Small intestine (tissue), 7 donors: ENCODE measurements at regions not wholly inside any gene's neighbourhood (a gene's known extent, or its start where the extent isn't known, plus 50 kb on each side); places are given as distances from the start of the nearest gene placed in this dataset.
A peak's percentile ranks its signal among the peaks of the same experiment; 100 is the strongest.

Experiments used
- DNase-seq, 2 donors: peaks; one replicate each; pipeline versions ENCODE4 v3.0.0 to v3.0.0-alpha.2; 2013
- FAIRE-seq: peaks from 2 replicates; lab custom pipeline; 2012; peaks lifted over from hg19 to GRCh38; lab: Jason Lieb, UNC
- H3K27ac ChIP-seq, 3 donors: one replicate each; pipeline ENCODE4 v1.5.1; 2013; ENCODE audit warnings: low read length in 2 of 3, mild to moderate bottlenecking in 2 of 3, control low read depth in 1 of 3, inconsistent platforms in 1 of 3, low read depth in 1 of 3, moderate library complexity in 1 of 3
- H3K27me3 ChIP-seq, 3 donors: one replicate each; pipeline ENCODE4 v1.6.1; 2013; ENCODE audit warnings: low read length in 3 of 3, inconsistent platforms in 1 of 3; ENCODE audit not compliant: control insufficient read depth in 3 of 3, insufficient read depth in 3 of 3
- H3K36me3 ChIP-seq, 3 donors: one replicate each; pipeline ENCODE4 v1.6.1; 2013; ENCODE audit warnings: low read length in 3 of 3, inconsistent platforms in 1 of 3, low read depth in 1 of 3, mild to moderate bottlenecking in 1 of 3, moderate library complexity in 1 of 3; ENCODE audit not compliant: control insufficient read depth in 3 of 3, insufficient read depth in 2 of 3
- H3K4me1 ChIP-seq, 3 donors: one replicate each; pipeline ENCODE4 v1.6.1; 2013; ENCODE audit warnings: low read length in 2 of 3, inconsistent platforms in 1 of 3, low read depth in 1 of 3, mild to moderate bottlenecking in 1 of 3, moderate library complexity in 1 of 3; ENCODE audit not compliant: control insufficient read depth in 3 of 3, insufficient read depth in 2 of 3
- H3K4me3 ChIP-seq, 3 donors: one replicate each; pipeline ENCODE4 v1.5.1; 2013; ENCODE audit warnings: low read length in 3 of 3, control low read depth in 1 of 3, inconsistent platforms in 1 of 3, low read depth in 1 of 3, mild to moderate bottlenecking in 1 of 3, moderate library complexity in 1 of 3
- H3K9me3 ChIP-seq, 2 donors: one replicate each; pipeline ENCODE4 v1.6.1; 2013; ENCODE audit warnings: low read depth in 1 of 2, low read length in 1 of 2; ENCODE audit not compliant: control insufficient read depth in 2 of 2, insufficient read depth in 1 of 2
- WGBS, 3 donors: extraction: QIAGEN DNeasy Blood & Tissue Kit; methylation state at CpG; one replicate each; pipeline ENCODE4 v1.1.7; 2013; 5-methylcytosine and 5-hydroxymethylcytosine counted together
- donor health status: healthy with polysubstance abuse.
- donor health status: control.
- donor health status: control.
- donor health status: Bipolar disorder and iron deficiency.
- donor health status: healthy.

DNA sequence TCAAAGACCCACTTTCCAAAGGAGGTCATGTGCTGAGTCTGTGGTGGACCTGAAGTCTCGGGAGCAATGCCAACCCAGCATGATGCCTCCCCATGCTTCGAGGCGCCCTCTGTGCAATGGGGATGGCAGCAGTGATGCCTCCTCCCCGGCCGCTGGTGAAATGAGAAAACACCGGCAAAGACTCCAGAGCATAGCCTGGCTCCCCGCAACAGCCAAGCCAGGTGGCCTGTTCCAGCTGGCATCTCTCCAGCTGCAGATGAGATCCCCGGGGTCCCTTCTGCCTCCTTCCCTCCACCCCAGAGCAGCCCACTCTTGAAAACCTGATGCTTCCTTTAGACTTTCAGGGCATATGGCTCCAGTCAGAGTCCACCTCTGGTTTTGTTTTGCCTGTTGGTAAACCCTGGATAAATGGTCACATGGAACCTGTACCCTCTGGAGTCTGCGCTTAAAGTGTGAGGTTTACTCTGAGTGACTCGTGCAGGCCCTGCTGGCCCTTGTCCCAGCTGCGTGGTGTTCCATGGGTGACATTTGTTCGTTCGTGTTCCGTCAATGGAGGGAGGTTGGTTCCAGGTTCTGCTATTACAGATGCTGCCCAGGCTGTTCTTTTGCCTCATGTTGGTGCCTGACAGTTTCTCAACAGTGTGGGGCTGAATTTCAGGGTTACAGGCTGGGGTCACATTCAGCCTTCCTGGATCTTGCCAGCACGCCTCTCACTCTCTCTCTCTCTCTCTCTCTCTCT is 181.8 kb upstream of the CIBAR2 start:
- Histone ChIP-seq H3K36me3 (peaks cover 0 to 64% (median 0%) of the 10 kb centered on the region in 3 donors), H3K4me3 (no peak overlapping the region), H3K9me3 (no peaks in the 10 kb centered on the region), H3K27me3 (no peaks in the 10 kb centered on the region), H3K4me1 (peaks cover 0 to 30% (median 2%) of the 10 kb centered on the region in 3 donors), H3K27ac (no peak overlapping the region)
- DNase-seq (no peak), FAIRE-seq (no peak)
- 60 to 75% (median 67%) methylated on average over 15 of the region's 15 CpGs for WGBS, 3 donors

DNA sequence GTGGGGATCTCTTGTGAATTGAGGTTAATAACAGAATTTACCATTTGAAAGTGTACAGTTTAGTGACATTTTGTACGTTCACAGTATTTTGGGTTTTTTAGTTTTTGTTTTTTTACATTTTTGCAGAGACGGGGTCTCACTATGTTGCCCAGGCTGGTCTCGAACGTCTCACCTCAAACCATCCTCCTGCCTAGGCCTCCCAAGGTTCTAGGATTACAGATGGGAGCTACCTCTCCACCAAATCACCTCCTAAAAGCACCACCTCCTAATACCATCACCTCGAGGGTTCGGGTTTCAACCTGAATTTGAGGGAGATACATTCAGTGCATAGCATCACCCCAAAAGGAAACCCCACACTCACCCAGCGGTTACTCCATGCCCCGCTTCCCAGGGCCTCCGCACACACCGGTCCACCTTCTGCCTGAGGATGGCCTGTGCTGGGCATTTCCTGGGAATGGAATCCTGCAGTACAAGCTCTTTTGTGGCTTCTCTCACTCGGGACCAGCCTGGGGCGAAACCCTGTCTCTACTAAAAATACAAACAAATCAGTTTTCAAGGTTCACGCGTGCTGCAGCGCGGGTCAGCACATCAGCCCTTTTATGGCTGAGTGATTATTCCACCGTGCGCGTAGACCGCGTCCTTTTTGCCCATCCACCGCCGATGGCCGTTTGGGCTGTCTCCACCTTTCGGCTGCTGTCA is 182.7 kb upstream of the CIBAR2 start:
- FAIRE-seq = no peak
- no peak overlapping the region for H3K27ac ChIP-seq

DNA sequence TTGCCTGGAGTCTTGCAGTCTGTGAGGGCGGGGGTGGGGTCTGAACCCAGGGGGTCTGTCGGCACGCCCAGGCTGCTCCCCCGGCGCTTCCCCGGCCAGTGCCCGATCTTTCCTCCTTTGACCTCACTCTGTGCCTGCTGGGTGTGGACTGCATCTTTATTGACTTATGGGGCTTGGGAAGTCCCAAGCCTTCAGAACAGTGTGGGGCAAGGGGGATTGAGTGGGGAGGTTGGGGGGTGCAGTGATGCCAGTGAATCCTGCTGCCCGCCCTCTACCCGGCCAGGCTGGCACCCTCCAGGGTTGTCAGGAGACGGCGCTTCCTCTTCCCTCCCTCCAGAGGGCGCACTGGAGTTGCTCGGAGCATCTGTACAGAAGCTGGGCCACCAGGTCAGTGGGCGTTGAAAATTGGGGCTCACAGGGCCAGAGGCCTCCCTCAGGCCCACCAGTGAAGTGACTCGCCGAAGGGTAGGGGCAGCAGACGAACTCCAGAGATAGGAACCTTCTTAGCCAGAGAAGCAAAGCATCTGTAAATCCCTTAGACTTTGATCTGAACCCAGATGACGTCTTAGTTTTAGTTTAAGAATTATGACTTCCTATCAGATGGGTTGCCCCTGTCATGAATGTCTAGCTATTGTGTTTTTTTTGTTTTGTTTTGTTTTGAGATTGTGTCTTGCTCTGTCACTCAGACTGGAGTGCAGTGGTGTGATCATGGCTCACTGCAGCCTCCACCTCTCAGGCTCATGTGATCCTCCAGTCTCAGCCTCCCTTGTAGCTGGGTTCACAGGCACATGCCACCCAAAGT is 184.8 kb upstream of the CIBAR2 start:
- DNase-seq = peak; percentile 56 to 73
- H3K9me3 ChIP-seq = no peaks in the 10 kb centered on the region
- peaks cover 0 to 20% (median 0%) of the 10 kb centered on the region in 3 donors for H3K4me1 ChIP-seq
- H3K27me3 ChIP-seq = no peaks in the 10 kb centered on the region
- no peak for FAIRE-seq
- WGBS, 3 donors = 11 to 47% (median 20%) methylated on average over 18 of the region's 18 CpGs
- H3K4me3 ChIP-seq = no peak overlapping the region
- H3K36me3 ChIP-seq = peaks cover 0 to 60% (median 0%) of the 10 kb centered on the region in 3 donors
- no peak overlapping the region for H3K27ac ChIP-seq

More for the DNA sequence above, 182.7 kb upstream of the CIBAR2 start:
- H3K4me3 ChIP-seq = no peak overlapping the region
- H3K9me3 ChIP-seq = no peaks in the 10 kb centered on the region
- no peak for DNase-seq
- no peaks in the 10 kb centered on the region for H3K27me3 ChIP-seq
- H3K36me3 ChIP-seq = peaks cover 0 to 59% (median 0%) of the 10 kb centered on the region in 3 donors
- WGBS, 3 donors = 90 to 93% (median 90%) methylated on average over 25 of the region's 25 CpGs
- peaks cover 0 to 27% (median 2%) of the 10 kb centered on the region in 3 donors for H3K4me1 ChIP-seq

DNA sequence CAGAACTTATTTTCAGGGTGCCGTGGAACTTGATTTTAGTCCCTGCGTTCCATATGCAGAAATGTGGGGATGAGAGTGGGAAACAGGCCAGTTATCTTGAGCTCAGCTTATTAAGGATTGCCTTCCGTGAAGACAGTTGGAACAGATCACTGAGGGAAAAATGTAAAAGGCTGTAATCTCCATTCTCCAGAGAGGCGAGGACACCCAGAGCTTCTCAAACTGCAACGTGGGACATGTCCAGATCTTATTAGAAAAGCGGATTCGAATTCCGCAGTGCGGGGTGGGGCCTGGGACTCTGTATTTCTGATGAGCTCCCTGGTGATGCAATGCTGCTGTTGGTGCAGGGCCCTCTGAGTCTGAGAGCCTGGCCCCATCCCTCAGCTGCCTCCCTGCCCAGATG is 185.6 kb upstream of the CIBAR2 start:
- no peaks in the 10 kb centered on the region for H3K9me3 ChIP-seq
- peaks cover 0 to 55% (median 0%) of the 10 kb centered on the region in 3 donors for H3K36me3 ChIP-seq
- peaks cover 0 to 28% (median 0%) of the 10 kb centered on the region in 3 donors for H3K4me1 ChIP-seq
- 75 to 79% (median 79%) methylated on average over 9 of the region's 9 CpGs for WGBS, 3 donors
- DNase-seq = no peak
- no peak overlapping the region for H3K4me3 ChIP-seq
- no peak for FAIRE-seq
- no peak overlapping the region for H3K27ac ChIP-seq
- no peaks in the 10 kb centered on the region for H3K27me3 ChIP-seq

DNA sequence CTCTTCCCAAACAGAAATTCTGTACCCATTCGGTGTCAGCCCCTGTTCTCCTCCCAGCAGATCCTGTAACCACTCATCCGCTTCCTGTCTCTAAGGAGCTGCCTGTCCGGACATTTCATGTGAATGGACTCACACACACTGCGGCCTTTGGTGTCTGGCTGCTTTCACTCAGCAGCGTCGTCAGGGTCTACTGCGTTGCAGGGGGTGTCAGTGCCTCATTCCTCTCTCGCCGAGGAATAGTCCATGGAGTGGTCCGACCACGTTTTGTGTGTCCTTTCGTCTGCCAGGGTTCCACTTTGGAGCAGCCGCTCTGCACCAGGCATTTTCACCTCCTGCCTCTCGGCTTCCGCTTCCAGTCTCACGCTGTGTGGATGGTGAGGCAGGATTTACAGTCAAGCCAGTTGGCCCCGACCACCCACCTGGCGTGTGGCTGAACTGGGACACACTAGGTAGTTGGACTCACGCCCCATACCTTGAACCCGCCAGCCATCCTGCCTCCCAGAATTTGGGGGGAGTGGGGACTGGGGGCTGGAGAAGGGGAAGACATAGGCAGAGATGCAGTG is 188.2 kb upstream of the CIBAR2 start:
- Histone ChIP-seq H3K4me3 (no peak overlapping the region), H3K27ac (no peak overlapping the region), H3K9me3 (no peaks in the 10 kb centered on the region), H3K36me3 (peaks cover 0 to 54% (median 0%) of the 10 kb centered on the region in 3 donors), H3K27me3 (no peaks in the 10 kb centered on the region), H3K4me1 (peaks cover 0 to 35% (median 0%) of the 10 kb centered on the region in 3 donors)
- 85 to 91% (median 87%) methylated on average over 20 of the region's 20 CpGs for WGBS, 3 donors
- DNase-seq (no peak), FAIRE-seq (no peak)

DNA sequence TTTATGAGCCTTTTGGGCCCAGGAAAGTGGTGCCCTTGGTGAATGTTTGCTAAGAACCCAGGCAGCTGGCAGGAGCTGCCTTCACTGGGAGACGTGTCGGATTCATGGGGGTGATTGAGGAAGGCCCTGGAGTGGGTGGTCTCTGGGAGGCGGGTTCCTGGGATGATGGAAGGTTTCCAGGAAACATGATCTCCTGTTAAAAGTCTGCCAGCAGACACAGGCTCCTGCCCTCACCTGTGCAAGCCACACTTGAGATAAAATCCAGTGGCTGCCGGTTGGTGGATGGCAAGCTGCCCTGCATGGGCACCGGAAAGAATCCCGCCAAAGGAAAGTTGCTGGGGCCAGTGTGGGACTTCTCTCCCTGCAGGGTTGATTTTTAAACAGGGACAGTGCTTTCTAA is 189.0 kb upstream of the CIBAR2 start:
- Histone ChIP-seq H3K9me3 (no peaks in the 10 kb centered on the region), H3K4me3 (no peak overlapping the region), H3K4me1 (peaks cover 0 to 40% (median 0%) of the 10 kb centered on the region in 3 donors), H3K36me3 (peaks cover 0 to 46% (median 0%) of the 10 kb centered on the region in 3 donors), H3K27ac (no peak overlapping the region), H3K27me3 (no peaks in the 10 kb centered on the region)
- WGBS, 3 donors = 27 to 64% (median 31%) methylated on average over 6 of the region's 6 CpGs
- no peak for FAIRE-seq
- DNase-seq = no peak

DNA sequence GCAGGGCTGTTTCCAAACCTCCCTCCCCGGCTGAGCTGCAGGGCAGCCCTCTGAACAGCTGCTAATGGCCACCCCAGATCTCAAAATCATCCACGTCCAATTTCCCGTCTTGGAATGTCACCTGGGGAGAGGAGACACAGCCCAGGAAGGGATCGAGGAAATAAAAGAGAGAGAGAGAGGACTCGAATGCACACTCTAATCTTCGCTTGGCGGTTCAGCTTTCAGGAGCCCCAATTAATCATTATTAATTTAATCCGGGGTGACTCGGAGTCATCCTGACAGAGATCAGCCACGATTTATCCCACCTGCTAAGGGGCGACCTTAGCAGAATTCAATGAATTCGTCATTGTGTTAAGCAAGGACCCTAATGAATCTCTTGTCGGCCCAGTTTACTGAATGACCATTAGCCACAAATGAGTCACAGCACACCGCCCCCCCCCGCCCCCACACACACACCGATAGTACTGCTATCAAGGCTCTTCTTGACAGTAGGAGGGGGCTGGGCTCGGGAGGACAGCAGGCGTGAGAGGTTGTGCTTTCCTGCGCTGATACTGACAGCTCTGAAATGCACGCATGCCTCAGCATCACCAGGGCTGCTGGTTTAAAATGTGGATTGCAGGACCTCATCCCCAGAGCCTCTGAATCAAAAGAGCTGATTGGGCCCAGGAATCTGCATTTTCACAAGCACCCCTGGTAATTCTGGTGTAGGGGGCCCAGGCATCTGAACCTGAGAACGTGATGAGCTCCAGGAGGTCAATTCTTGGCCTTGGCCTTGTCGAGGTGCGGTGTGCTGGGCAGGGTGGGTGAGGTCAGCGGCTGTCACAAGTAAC is 190.0 kb upstream of the CIBAR2 start:
- FAIRE-seq = no peak

More for the DNA sequence above, 190.0 kb upstream of the CIBAR2 start:
- DNase-seq = peak in 1 of 2 donors; percentile 29
- Histone ChIP-seq H3K4me3 (no peak overlapping the region), H3K27ac (no peak overlapping the region), H3K27me3 (no peaks in the 10 kb centered on the region), H3K9me3 (no peaks in the 10 kb centered on the region), H3K4me1 (peaks cover 0 to 42% (median 0%) of the 10 kb centered on the region in 3 donors), H3K36me3 (peaks cover 0 to 46% (median 0%) of the 10 kb centered on the region in 3 donors)
- 18 to 52% (median 34%) methylated on average over 24 of the region's 24 CpGs for WGBS, 3 donors
